HL-60 (cell line): ENCODE measurements at regions not wholly inside any gene's neighbourhood (a gene's known extent, or its start where the extent isn't known, plus 50 kb on each side); places are given as distances from the start of the nearest gene placed in this dataset.

Experiments used
- DNase-seq, 2 experiments: peaks; one replicate each; pipeline ENCODE4 v3.0.0-alpha.2; 2010 to 2020; ENCODE audit warnings: low read depth in 1 of 2, low spot score in 1 of 2
- H3K27ac ChIP-seq: fragments of 250-450 bp; sonication (Bioruptor Pico); replicated peaks from 2 replicates; pipeline ENCODE4 v1.5.1; 2020; ENCODE audit warnings: mild to moderate bottlenecking, moderate library complexity
- H3K27me3 ChIP-seq: fragments of 250-450 bp; sonication (Bioruptor Pico); 2 replicates; pipeline ENCODE4 v1.5.1; 2021; ENCODE audit warnings: mild to moderate bottlenecking, moderate library complexity; ENCODE audit not compliant: insufficient read depth, poor library complexity, severe bottlenecking
- H3K4me3 ChIP-seq: replicated peaks from 2 replicates; pipeline ENCODE4 v1.5.1; 2011; ENCODE audit warnings: mild to moderate bottlenecking, control low read depth, low read length; ENCODE audit not compliant: insufficient read depth
- GABPA ChIP-seq: IDR thresholded peaks from 2 replicates; pipeline ENCODE4 v1.6.1; 2012; ENCODE audit warnings: low read depth
- POLR2AphosphoS5 ChIP-seq: IDR thresholded peaks from 2 replicates; pipeline ENCODE4 v1.6.1; 2012; ENCODE audit warnings: low read depth
- REST ChIP-seq: IDR thresholded peaks from 2 replicates; pipeline ENCODE4 v1.6.1; 2012; ENCODE audit warnings: low read depth; ENCODE audit not compliant: insufficient replicate concordance
- SPI1 ChIP-seq: IDR thresholded peaks from 2 replicates; pipeline ENCODE4 v1.6.1; 2012; ENCODE audit warnings: low read depth, mild to moderate bottlenecking, borderline replicate concordance
- TF ChIP-seq, protein P1 (sequence below): IDR thresholded peaks from one replicate; pipeline ENCODE4 v1.5.1; 2011; ENCODE audit warnings: low read length, control low read depth, inconsistent platforms; ENCODE audit not compliant: insufficient read depth

GRCh38 chr10:25713894-25714240 lies 220.2 kb upstream of the MYO3A start:
- Histone ChIP-seq H3K27me3 (no peaks in the 10 kb centered on the region), H3K4me3 (no peak overlapping the region), H3K27ac (no peak overlapping the region)
- no peak for DNase-seq
- TF ChIP-seq POLR2AphosphoS5 = no peak
- TF ChIP-seq REST = no peak
- TF ChIP-seq, protein P1, sequence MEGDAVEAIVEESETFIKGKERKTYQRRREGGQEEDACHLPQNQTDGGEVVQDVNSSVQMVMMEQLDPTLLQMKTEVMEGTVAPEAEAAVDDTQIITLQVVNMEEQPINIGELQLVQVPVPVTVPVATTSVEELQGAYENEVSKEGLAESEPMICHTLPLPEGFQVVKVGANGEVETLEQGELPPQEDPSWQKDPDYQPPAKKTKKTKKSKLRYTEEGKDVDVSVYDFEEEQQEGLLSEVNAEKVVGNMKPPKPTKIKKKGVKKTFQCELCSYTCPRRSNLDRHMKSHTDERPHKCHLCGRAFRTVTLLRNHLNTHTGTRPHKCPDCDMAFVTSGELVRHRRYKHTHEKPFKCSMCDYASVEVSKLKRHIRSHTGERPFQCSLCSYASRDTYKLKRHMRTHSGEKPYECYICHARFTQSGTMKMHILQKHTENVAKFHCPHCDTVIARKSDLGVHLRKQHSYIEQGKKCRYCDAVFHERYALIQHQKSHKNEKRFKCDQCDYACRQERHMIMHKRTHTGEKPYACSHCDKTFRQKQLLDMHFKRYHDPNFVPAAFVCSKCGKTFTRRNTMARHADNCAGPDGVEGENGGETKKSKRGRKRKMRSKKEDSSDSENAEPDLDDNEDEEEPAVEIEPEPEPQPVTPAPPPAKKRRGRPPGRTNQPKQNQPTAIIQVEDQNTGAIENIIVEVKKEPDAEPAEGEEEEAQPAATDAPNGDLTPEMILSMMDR = no peak
- no peak for TF ChIP-seq GABPA
- TF ChIP-seq SPI1 = no peak

GRCh38 chr10:25724241-25724640 lies 209.8 kb upstream of the MYO3A start:
- Histone ChIP-seq H3K27ac (no peak overlapping the region), H3K4me3 (no peak overlapping the region), H3K27me3 (no peaks in the 10 kb centered on the region)
- DNase-seq = no peak
- TF ChIP-seq, protein P1 = no peak
- no peak for TF ChIP-seq POLR2AphosphoS5
- TF ChIP-seq REST = no peak
- no peak for TF ChIP-seq SPI1
- TF ChIP-seq GABPA = no peak

DNA sequence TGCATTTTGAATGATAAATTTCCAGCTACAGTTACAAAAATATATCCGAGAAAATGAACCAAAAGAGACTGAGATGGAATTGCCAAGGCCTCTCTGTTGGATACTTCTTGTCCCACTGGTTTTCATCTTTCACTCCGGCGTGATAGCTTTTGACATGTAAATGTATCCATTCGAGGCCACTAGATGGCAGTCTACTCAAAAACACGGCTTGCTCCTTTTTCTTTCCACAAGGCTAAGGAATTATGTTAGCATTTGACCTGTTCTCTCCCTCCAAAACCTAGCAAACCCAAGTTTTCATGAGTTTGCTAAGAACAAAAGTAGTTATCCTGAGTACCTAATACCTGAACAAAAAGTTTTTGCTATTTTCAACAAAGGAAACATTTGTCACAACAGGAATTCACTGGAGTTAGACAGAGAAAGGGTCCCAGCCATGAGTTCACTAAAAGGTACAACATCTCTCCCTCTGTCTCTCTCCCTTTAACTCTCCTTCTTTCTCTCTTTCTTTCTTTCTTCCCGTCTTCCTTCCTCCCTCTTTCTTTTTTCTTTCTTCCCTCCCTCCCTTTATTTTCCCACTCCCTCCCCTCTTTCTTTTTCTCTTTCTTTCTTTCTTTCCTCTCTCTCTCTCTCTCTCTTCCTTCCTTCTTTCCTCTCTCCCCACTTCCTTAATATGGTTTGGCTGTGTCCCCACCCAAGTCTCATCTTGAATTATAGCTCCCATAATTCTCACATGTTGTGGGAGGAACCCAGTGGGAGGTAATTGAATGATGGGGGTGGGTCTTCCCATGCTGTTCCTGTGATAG lies 207.9 kb upstream of the MYO3A start:
- no peaks in the 10 kb centered on the region for H3K27me3 ChIP-seq
- DNase-seq = peak in 1 of 2 experiments; percentile 28
- H3K4me3 ChIP-seq = no peak overlapping the region
- no peak overlapping the region for H3K27ac ChIP-seq
- no peak for TF ChIP-seq REST
- TF ChIP-seq, protein P1 = no peak
- TF ChIP-seq SPI1 = no peak
- TF ChIP-seq GABPA = no peak
- no peak for TF ChIP-seq POLR2AphosphoS5
